GM23338 (cell line): ENCODE measurements at regions not wholly inside any gene's neighbourhood (a gene's known extent, or its start where the extent isn't known, plus 50 kb on each side); places are given as distances from the start of the nearest gene placed in this dataset.

Experiments
- EZH2 ChIP-seq: fragments of 200-600 bp; sonication (generic); IDR thresholded peaks from one replicate; pipeline ENCODE4 v1.8.0; 2017; ENCODE audit warnings: antibody characterized with exemption, mild to moderate bottlenecking, low read depth; ENCODE audit not compliant: unreplicated experiment
- NANOG ChIP-seq: IDR thresholded peaks from 2 replicates; pipeline ENCODE4 v1.6.1; 2016; ENCODE audit warnings: antibody characterized with exemption, borderline replicate concordance
- TF ChIP-seq, protein P1 (sequence below), 2 experiments: fragments of 200-600 bp in 1 of 2; sonication (generic) in 1 of 2; conservative IDR thresholded peaks; 2 replicates each; pipeline versions ENCODE4 v1.5.1 to v1.6.1; 2016 to 2017; ENCODE audit warnings: antibody characterized with exemption in 2 of 2, low read depth in 2 of 2, mild to moderate bottlenecking in 2 of 2, moderate library complexity in 1 of 2

DNA sequence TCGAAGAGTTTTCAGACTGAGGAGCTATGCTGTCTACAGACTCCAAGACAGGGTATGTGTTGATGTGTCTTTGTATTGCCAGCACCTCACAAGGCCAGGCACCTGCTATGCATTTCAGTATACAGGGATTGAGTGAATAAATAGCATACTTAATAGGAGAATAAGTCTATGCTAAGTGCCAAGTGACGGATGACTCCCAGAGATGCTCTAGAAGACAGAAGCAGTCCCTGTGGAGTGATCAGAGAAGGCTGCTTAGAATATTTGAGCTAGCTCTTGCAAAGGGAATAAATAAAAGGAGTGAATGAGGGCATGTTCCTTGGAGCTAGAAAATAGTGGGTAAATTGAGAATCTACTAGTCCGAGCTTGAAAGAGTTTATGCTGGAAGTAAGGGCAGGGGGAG, 346.4 kb downstream of the GATA3 start:
- no peak for TF ChIP-seq EZH2
- TF ChIP-seq, protein P1, sequence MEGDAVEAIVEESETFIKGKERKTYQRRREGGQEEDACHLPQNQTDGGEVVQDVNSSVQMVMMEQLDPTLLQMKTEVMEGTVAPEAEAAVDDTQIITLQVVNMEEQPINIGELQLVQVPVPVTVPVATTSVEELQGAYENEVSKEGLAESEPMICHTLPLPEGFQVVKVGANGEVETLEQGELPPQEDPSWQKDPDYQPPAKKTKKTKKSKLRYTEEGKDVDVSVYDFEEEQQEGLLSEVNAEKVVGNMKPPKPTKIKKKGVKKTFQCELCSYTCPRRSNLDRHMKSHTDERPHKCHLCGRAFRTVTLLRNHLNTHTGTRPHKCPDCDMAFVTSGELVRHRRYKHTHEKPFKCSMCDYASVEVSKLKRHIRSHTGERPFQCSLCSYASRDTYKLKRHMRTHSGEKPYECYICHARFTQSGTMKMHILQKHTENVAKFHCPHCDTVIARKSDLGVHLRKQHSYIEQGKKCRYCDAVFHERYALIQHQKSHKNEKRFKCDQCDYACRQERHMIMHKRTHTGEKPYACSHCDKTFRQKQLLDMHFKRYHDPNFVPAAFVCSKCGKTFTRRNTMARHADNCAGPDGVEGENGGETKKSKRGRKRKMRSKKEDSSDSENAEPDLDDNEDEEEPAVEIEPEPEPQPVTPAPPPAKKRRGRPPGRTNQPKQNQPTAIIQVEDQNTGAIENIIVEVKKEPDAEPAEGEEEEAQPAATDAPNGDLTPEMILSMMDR (conservative IDR thresholded peaks at IDR 0.05; ENCODE audit: low read depth in 2 of 2): no peak
- no peak for TF ChIP-seq NANOG
